ENCODE measurements at regions not wholly inside any gene's neighbourhood (a gene's known extent, or its start where the extent isn't known, plus 50 kb on each side); places are given as distances from the start of the nearest gene placed in this dataset.
A peak's percentile ranks its signal among the peaks of the same experiment; 100 is the strongest.

- 88 to 91% methylated on average over 1 of the region's 1 CpG for WGBS, 2 donors
- Histone ChIP-seq H3K9me3 (no peaks in the 10 kb centered on the region), H3K4me1 (peaks cover 0 to 7% (median 0%) of the 10 kb centered on the region in 4 donors), H3K4me3 (no peak overlapping the region), H3K27ac (no peak overlapping the region), H3K27me3 (no peaks in the 10 kb centered on the region), H3K36me3 (no peaks in the 10 kb centered on the region)
- no peak for TF ChIP-seq CTCF (IDR thresholded peaks at IDR 0.05)
- no peak for TF ChIP-seq POLR2AphosphoS5 (IDR thresholded peaks at IDR 0.05)
- TF ChIP-seq EP300 (IDR thresholded peaks at IDR 0.05) = no peak
- no peak for TF ChIP-seq POLR2A (IDR thresholded peaks at IDR 0.05)
- no peak for DNase-seq
- intact Hi-C loops (cut with DNase I) = no loop called here
Observed at GRCh38 chr16:86224629-86225028, 285.7 kb upstream of the FOXF1 start.

GRCh38 chr16:86225905-86226371, 284.4 kb upstream of the FOXF1 start:
- Histone ChIP-seq H3K36me3 (no peaks in the 10 kb centered on the region), H3K4me1 (peaks cover 0 to 7% (median 0%) of the 10 kb centered on the region in 4 donors), H3K27me3 (no peaks in the 10 kb centered on the region), H3K9me3 (no peaks in the 10 kb centered on the region), H3K4me3 (no peak overlapping the region), H3K27ac (no peak overlapping the region)
- WGBS, 2 donors = 67 to 84% methylated on average over 2 of the region's 2 CpGs
- TF ChIP-seq POLR2A (IDR thresholded peaks at IDR 0.05) (no peak), POLR2AphosphoS5 (IDR thresholded peaks at IDR 0.05) (no peak), CTCF (IDR thresholded peaks at IDR 0.05) (no peak), EP300 (IDR thresholded peaks at IDR 0.05) (no peak)
- DNase-seq = peak; percentile 44
- intact Hi-C loops (cut with DNase I) = no loop called here

GRCh38 chr16:86227041-86227440, 283.3 kb upstream of the FOXF1 start:
- no peaks in the 10 kb centered on the region for H3K27me3 ChIP-seq
- peaks cover 0 to 7% (median 0%) of the 10 kb centered on the region in 4 donors for H3K4me1 ChIP-seq
- TF ChIP-seq POLR2A (IDR thresholded peaks at IDR 0.05) (no peak), POLR2AphosphoS5 (IDR thresholded peaks at IDR 0.05) (no peak), EP300 (IDR thresholded peaks at IDR 0.05) (no peak), CTCF (IDR thresholded peaks at IDR 0.05) (no peak)
- peak; percentile 58 for DNase-seq
- intact Hi-C loops (cut with DNase I) = no loop called here
- no peaks in the 10 kb centered on the region for H3K36me3 ChIP-seq
- H3K9me3 ChIP-seq = no peaks in the 10 kb centered on the region
- H3K27ac ChIP-seq = no peak overlapping the region
- 78 to 82% methylated on average over 8 of the region's 8 CpGs for WGBS, 2 donors
- H3K4me3 ChIP-seq = no peak overlapping the region

GRCh38 chr16:86227801-86228200, 282.5 kb upstream of the FOXF1 start:
- Histone ChIP-seq H3K27ac (no peak overlapping the region), H3K4me1 (peaks cover 0 to 7% (median 0%) of the 10 kb centered on the region in 4 donors), H3K9me3 (no peaks in the 10 kb centered on the region), H3K36me3 (no peaks in the 10 kb centered on the region), H3K27me3 (no peaks in the 10 kb centered on the region), H3K4me3 (no peak overlapping the region)
- 37 to 55% methylated on average over 12 of the region's 12 CpGs for WGBS, 2 donors
- intact Hi-C loops (cut with DNase I) = no loop called here
- TF ChIP-seq POLR2A (IDR thresholded peaks at IDR 0.05) = no peak
- no peak for TF ChIP-seq POLR2AphosphoS5 (IDR thresholded peaks at IDR 0.05)
- no peak for DNase-seq

- 42 to 52% methylated on average over 4 of the region's 4 CpGs for WGBS, 2 donors
- no peaks in the 10 kb centered on the region for H3K4me1 ChIP-seq
- DNase-seq = no peak
- no peak overlapping the region for H3K27ac ChIP-seq
- H3K27me3 ChIP-seq = no peaks in the 10 kb centered on the region
- H3K4me3 ChIP-seq = no peak overlapping the region
- no peaks in the 10 kb centered on the region for H3K36me3 ChIP-seq
- intact Hi-C loops (cut with DNase I) = no loop called here
- TF ChIP-seq EP300 (IDR thresholded peaks at IDR 0.05) = no peak
- TF ChIP-seq POLR2A (IDR thresholded peaks at IDR 0.05) = no peak
- TF ChIP-seq CTCF (IDR thresholded peaks at IDR 0.05) = no peak
- no peak for TF ChIP-seq POLR2AphosphoS5 (IDR thresholded peaks at IDR 0.05)
- H3K9me3 ChIP-seq = no peaks in the 10 kb centered on the region
Observed at GRCh38 chr16:86228713-86229112, 281.6 kb upstream of the FOXF1 start.

Data from sigmoid colon (tissue), 6 donors.